ENCODE measurements at regions not wholly inside any gene's neighbourhood (a gene's known extent, or its start where the extent isn't known, plus 50 kb on each side); places are given as distances from the start of the nearest gene placed in this dataset.
"Not testable (repeated sequence)": the region's sequence is repeated elsewhere in the genome, so short reads cannot be mapped to it uniquely, and the experiment has no call there.

DNA sequence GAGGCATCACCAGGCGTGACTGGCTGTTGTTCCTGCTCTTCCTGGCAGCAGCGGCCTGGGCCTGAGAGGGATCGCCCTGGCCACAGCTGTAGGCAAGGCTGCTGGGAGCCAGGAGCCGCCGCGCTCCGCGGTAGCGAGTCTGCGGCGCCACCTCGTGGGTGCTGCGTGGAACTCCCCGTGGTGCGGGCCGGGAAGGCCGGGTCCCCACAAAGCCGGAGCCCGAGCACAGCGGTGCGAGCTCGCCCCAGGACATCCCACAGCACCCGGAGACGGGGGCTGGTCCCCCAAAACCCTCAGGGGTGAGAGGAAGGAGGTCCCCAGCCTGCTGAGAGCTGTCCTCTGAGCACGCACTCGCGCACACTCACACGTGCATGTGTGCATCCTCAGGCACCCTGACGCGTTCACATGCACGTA, 320.0 kb upstream of the PLGLB1 start:
- H3K27ac Mint-ChIP-seq; H3K4me1 Mint-ChIP-seq; H3K36me3 Mint-ChIP-seq; H3K9me3 Mint-ChIP-seq; H3K4me3 Mint-ChIP-seq; H3K27me3 Mint-ChIP-seq (ENCODE audit: low read depth): not testable (repeated sequence)
- peak in 1 of 2 experiments; percentile 76 for DNase-seq (ENCODE audit: low spot score in 2 of 2, unreplicated experiment in 2 of 2)
- TF ChIP-seq, protein P1, sequence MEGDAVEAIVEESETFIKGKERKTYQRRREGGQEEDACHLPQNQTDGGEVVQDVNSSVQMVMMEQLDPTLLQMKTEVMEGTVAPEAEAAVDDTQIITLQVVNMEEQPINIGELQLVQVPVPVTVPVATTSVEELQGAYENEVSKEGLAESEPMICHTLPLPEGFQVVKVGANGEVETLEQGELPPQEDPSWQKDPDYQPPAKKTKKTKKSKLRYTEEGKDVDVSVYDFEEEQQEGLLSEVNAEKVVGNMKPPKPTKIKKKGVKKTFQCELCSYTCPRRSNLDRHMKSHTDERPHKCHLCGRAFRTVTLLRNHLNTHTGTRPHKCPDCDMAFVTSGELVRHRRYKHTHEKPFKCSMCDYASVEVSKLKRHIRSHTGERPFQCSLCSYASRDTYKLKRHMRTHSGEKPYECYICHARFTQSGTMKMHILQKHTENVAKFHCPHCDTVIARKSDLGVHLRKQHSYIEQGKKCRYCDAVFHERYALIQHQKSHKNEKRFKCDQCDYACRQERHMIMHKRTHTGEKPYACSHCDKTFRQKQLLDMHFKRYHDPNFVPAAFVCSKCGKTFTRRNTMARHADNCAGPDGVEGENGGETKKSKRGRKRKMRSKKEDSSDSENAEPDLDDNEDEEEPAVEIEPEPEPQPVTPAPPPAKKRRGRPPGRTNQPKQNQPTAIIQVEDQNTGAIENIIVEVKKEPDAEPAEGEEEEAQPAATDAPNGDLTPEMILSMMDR (IDR thresholded peaks at IDR 0.05; ENCODE audit: unreplicated experiment), result peak; percentile 67

DNA sequence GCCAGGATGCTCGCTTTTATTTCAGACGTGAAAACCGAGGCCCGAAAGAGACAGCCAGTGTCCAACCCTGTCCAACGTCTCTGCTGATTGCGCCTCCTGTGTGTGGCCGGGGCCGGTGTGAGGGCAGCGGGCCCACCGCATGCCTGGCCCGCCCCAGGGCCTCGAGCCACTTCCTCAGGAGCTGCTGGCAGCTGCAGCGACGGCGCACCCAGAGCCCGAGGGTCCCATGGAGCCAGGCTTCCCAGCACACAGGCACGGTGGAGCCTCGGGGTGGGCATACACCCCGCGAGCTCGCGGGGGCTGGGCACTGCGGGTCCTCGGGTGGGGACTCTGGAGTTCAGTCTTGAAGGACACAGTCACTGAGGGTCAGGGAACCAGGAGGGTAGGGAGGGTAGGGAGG, 320.5 kb upstream of the PLGLB1 start:
- not testable (repeated sequence) for H3K27me3 Mint-ChIP-seq (ENCODE audit: low read depth); DNase-seq (ENCODE audit: low spot score in 2 of 2, unreplicated experiment in 2 of 2)

DNA sequence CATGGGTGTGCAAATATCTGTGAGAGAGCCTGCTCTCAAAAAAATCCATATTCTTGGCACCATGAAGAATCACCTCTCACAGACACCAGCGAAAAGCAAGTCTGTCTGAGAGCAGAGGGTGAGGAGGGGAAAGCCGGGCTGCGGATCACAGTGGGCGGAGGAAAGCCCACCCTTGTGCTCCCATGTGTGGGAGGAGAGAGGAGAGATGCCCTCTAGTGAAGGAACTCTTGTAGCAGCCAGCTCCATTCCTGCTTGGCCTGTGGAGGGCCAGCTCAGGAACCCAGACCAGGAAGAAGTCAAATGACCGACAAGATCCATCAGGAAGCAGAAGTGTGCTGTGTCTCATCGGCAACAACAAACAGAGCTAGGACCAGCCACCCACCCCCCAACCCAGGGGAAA, 321.7 kb upstream of the PLGLB1 start:
- H3K36me3 Mint-ChIP-seq; H3K9me3 Mint-ChIP-seq; H3K27ac Mint-ChIP-seq; H3K27me3 Mint-ChIP-seq (ENCODE audit: low read depth); H3K4me3 Mint-ChIP-seq; DNase-seq (ENCODE audit: low spot score in 2 of 2, unreplicated experiment in 2 of 2): not testable (repeated sequence)
- peaks cover 11% of the 10 kb centered on the region for H3K4me1 Mint-ChIP-seq

More for the DNA sequence above, 320.5 kb upstream of the PLGLB1 start:
- H3K27ac Mint-ChIP-seq, H3K4me1 Mint-ChIP-seq, H3K4me3 Mint-ChIP-seq, H3K36me3 Mint-ChIP-seq, H3K9me3 Mint-ChIP-seq: not testable (repeated sequence)

DNA sequence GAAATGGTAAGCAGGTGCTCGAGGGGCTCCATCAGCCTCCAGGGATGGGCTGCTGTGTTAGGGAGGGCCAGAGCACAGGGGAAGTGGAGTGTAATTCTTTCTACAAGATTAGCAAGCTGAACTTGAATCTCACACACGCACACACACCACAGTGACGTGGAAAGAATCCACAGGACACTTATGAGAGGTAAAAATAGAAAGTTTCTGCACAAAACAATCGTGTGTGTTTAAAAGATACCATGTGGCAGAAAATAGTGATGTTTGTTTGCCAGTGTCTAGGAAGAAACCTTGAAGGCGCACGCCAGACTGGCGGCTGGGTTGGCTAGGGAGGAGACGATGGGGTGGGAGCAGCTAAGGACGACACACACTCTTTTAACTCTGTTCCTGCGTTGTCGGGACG, 323.6 kb upstream of the PLGLB1 start:
- not testable (repeated sequence) for H3K4me3 Mint-ChIP-seq; H3K36me3 Mint-ChIP-seq; H3K27ac Mint-ChIP-seq; DNase-seq (ENCODE audit: low spot score in 2 of 2, unreplicated experiment in 2 of 2); H3K9me3 Mint-ChIP-seq; H3K27me3 Mint-ChIP-seq (ENCODE audit: low read depth)
- H3K4me1 Mint-ChIP-seq, result peaks cover 11% of the 10 kb centered on the region

DNA sequence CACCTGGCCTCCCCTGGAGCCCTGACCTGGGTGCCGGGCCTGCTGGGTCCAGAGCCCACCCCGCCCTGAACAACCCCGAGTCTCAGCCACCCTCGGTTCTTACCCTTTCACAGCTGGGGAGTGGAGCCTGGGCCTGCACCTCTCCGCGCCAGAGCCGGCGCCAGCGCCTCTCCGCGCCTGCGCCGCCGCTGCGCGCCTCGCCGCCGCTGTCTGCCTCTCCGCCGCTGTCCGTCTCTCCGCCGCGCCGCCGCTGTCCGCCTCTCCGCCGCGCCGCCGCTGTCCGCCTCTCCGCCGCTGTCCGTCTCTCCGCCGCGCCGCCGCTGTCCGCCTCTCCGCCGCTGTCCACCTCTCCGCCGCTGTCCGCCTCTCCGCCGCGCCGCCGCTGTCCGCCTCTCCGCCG, 326.9 kb upstream of the PLGLB1 start:
- not testable (repeated sequence) for H3K4me1 Mint-ChIP-seq; H3K9me3 Mint-ChIP-seq; H3K36me3 Mint-ChIP-seq; DNase-seq (ENCODE audit: low spot score in 2 of 2, unreplicated experiment in 2 of 2); H3K27ac Mint-ChIP-seq; H3K27me3 Mint-ChIP-seq (ENCODE audit: low read depth)
- H3K4me3 Mint-ChIP-seq, result peak overlapping the region; percentile 74

DNA sequence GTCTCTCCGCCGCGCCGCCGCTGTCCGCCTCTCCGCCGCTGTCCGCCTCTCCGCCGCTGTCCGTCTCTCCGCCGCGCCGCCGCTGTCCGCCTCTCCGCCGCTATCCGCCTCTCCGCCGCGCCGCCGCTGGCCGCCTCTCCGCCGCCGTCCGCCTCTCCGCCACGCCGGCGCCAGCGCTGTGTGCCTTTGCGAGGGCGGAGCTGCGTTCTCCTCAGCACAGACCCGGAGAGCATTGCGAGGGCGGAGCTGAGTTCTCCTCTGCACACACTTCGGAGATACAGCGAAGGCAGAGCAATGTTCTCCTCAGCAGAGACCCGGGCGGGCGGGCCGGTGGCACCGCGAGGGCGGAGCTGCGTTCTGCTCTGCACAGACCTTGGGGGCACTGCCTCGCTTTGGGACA, 327.4 kb upstream of the PLGLB1 start:
- Mint-ChIP-seq H3K27ac (peak overlapping the region; percentile 80), H3K4me3 (peak overlapping the region; percentile 74)
- not testable (repeated sequence) for H3K9me3 Mint-ChIP-seq; H3K4me1 Mint-ChIP-seq; H3K36me3 Mint-ChIP-seq; H3K27me3 Mint-ChIP-seq (ENCODE audit: low read depth)
- DNase-seq (ENCODE audit: low spot score in 2 of 2, unreplicated experiment in 2 of 2), result peak; percentile 29 to 73

DNA sequence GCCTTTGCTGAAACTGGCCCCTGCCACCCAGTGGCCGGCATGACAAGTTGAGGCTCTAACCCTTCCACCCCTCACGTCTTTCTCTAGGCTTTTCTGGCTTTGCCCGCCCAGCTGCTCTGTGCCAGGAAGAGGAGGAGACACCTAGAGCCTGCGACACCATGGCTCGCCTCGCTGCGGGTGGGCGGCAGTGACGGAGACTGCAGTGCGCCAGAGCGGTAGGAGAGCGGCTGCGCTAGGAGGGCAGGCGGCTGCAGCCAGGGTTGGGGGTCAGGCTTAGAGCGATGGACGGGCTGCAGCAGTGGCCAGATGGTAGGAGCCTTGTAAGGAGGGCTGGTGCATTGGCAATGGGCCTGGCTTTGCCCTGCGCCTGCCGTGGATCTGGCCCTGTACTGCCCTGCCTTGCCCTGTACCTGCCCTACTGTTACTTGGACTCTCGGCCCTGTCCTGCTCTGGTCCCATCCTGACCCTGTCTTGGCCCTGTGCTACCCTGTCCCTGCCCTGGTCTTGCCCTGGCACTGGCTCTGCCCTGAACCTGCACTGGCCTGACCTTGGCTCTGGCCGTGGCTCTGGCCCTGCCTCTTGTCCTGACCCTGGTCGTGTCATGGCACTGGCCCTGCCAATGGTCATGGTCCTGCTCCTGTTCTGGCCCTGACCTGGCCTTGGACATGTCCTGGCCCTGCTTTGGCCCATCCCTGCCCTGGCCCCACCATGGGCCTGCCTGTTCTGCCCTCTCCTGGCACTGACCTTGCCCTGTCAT, 330.7 kb upstream of the PLGLB1 start:
- not testable (repeated sequence) for H3K27ac Mint-ChIP-seq; DNase-seq (ENCODE audit: low spot score in 2 of 2, unreplicated experiment in 2 of 2); H3K27me3 Mint-ChIP-seq (ENCODE audit: low read depth); H3K36me3 Mint-ChIP-seq; H3K4me1 Mint-ChIP-seq; H3K4me3 Mint-ChIP-seq; H3K9me3 Mint-ChIP-seq

DNA sequence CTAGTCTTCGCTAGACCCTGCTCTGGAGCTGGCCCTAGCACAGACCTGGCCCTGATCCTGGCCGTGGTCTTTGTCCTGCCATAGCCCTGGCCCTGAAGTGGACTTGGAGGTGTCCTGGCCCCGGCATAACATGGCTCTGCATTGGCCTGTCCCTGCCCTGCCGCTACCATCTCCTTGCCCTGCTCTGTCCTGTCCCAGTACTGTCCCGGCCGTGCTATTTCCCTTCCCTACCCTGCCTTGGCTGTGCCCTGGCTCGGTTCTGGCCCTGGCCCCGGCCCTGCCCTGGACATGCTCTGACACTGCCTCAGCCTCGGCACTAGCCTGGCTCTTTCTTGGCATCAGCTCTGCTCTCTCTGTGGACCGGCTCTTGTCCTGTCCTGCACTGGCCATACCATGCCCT, 331.8 kb upstream of the PLGLB1 start:
- H3K4me3 Mint-ChIP-seq; H3K36me3 Mint-ChIP-seq; H3K27ac Mint-ChIP-seq; H3K27me3 Mint-ChIP-seq (ENCODE audit: low read depth); DNase-seq (ENCODE audit: low spot score in 2 of 2, unreplicated experiment in 2 of 2); H3K4me1 Mint-ChIP-seq; H3K9me3 Mint-ChIP-seq: not testable (repeated sequence)

DNA sequence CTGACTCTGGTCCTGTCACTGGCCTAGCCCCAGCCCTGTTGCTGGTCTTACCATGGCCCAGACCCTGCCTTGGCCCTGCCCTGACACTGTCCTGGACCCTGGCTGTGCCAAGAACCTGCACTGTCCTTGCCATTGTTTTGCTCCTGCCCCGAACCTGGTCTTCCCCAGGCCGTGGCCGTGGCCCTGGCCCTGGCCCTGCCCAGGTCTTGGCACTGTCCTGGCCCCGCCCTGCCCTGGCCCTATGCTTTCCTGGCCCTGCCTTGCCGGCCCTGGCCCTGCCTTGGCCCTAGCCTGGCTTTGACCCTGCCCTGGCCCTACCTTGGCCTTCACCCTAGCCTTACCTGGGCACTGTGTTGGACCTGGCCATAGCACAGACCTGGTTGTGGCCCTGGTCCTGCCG, 332.5 kb upstream of the PLGLB1 start:
- DNase-seq (ENCODE audit: low spot score in 2 of 2, unreplicated experiment in 2 of 2); H3K27me3 Mint-ChIP-seq (ENCODE audit: low read depth); H3K36me3 Mint-ChIP-seq; H3K4me3 Mint-ChIP-seq; H3K27ac Mint-ChIP-seq; H3K9me3 Mint-ChIP-seq; H3K4me1 Mint-ChIP-seq: not testable (repeated sequence)

DNA sequence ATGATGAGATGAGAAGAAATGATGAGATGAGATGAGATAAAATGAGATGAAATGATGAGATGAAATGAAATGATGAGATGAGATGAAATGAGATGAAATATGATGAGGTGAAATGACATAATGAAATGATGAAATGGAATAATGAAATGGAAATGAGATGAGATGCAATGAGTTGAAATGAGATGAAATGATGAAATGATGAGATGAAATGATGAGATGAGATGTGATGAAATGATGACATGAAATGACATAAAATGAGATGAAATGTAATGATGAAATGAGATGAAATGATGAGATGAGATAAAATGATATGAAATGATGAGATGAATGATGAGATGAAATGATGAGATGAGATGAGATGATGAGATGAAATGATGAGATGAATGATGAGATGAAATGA, 338.6 kb upstream of the PLGLB1 start:
- H3K27me3 Mint-ChIP-seq (ENCODE audit: low read depth), result not testable (repeated sequence)

DNA sequence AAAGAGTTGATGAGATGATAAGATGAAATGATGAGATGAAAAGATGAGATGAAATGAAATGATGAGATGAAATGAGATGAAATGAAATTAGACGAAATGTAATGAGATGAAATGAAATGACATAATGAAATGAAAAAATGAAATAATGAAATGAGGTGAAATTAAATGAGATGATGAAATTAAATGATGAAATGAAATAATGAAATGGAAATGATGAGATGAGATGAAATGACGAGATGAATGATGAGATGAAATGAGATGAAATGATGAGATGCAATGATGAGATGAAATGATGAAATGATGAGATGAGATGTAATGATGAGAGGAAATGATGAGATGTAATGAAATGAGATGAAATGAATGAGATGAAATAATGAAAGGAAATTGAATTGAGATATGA, 339.3 kb upstream of the PLGLB1 start:
- not testable (repeated sequence) for H3K27me3 Mint-ChIP-seq (ENCODE audit: low read depth); DNase-seq (ENCODE audit: low spot score in 2 of 2, unreplicated experiment in 2 of 2)

More for the DNA sequence above, 338.6 kb upstream of the PLGLB1 start:
- not testable (repeated sequence) for H3K4me3 Mint-ChIP-seq; H3K9me3 Mint-ChIP-seq; DNase-seq (ENCODE audit: low spot score in 2 of 2, unreplicated experiment in 2 of 2); H3K27ac Mint-ChIP-seq; H3K36me3 Mint-ChIP-seq; H3K4me1 Mint-ChIP-seq

DNA sequence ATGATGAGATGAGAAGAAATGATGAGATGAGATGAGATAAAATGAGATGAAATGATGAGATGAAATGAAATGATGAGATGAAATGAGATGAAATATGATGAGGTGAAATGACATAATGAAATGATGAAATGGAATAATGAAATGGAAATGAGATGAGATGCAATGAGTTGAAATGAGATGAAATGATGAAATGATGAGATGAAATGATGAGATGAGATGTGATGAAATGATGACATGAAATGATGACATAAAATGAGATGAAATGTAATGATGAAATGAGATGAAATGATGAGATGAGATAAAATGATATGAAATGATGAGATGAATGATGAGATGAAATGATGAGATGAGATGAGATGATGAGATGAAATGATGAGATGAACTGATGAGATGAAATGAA, 340.2 kb upstream of the PLGLB1 start:
- not testable (repeated sequence) for H3K4me1 Mint-ChIP-seq; H3K27ac Mint-ChIP-seq; H3K9me3 Mint-ChIP-seq; H3K27me3 Mint-ChIP-seq (ENCODE audit: low read depth); H3K4me3 Mint-ChIP-seq; H3K36me3 Mint-ChIP-seq; DNase-seq (ENCODE audit: low spot score in 2 of 2, unreplicated experiment in 2 of 2)

More for the DNA sequence above, 339.3 kb upstream of the PLGLB1 start:
- H3K36me3 Mint-ChIP-seq, H3K9me3 Mint-ChIP-seq, H3K4me3 Mint-ChIP-seq, H3K27ac Mint-ChIP-seq, H3K4me1 Mint-ChIP-seq: not testable (repeated sequence)

DNA sequence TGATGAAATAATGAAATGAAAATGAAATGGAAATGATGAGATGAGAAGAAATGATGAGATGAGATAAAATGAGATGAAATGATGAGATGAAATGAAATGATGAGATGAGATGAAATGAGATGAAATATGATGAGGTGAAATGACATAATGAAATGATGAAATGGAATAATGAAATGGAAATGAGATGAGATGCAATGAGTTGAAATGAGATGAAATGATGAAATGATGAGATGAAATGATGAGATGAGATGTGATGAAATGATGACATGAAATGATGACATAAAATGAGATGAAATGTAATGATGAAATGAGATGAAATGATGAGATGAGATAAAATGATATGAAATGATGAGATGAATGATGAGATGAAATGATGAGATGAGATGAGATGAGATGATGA, 342.7 kb upstream of the PLGLB1 start:
- not testable (repeated sequence) for H3K4me3 Mint-ChIP-seq; H3K27ac Mint-ChIP-seq; DNase-seq (ENCODE audit: low spot score in 2 of 2, unreplicated experiment in 2 of 2); H3K36me3 Mint-ChIP-seq; H3K9me3 Mint-ChIP-seq; H3K4me1 Mint-ChIP-seq; H3K27me3 Mint-ChIP-seq (ENCODE audit: low read depth)

DNA sequence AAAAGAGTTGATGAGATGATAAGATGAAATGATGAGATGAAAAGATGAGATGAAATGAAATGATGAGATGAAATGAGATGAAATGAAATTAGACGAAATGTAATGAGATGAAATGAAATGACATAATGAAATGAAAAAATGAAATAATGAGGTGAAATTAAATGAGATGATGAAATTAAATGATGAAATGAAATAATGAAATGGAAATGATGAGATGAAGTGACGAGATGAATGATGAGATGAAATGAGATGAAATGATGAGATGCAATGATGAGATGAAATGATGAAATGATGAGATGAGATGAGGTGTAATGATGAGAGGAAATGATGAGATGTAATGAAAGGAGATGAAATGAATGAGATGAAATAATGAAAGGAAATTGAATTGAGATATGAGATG, 343.4 kb upstream of the PLGLB1 start:
- not testable (repeated sequence) for H3K36me3 Mint-ChIP-seq; H3K27ac Mint-ChIP-seq; DNase-seq (ENCODE audit: low spot score in 2 of 2, unreplicated experiment in 2 of 2); H3K4me1 Mint-ChIP-seq; H3K9me3 Mint-ChIP-seq; H3K4me3 Mint-ChIP-seq; H3K27me3 Mint-ChIP-seq (ENCODE audit: low read depth)
